ENCODE measurements at regions not wholly inside any gene's neighbourhood (a gene's known extent, or its start where the extent isn't known, plus 50 kb on each side); places are given as distances from the start of the nearest gene placed in this dataset.

- ATAC-seq, result no peak
- Histone ChIP-seq H3K36me3 (replicated peaks in 1 of 2; ENCODE audit: control insufficient read depth in 1 of 2, insufficient read depth in 2 of 2, low read length in 2 of 2) (no peaks in the 10 kb centered on the region), H3K4me2 (ENCODE audit: low read depth, low read length) (no peak overlapping the region), H4K20me1 (ENCODE audit: insufficient read depth, low read length) (no peaks in the 10 kb centered on the region), H3K79me2 (ENCODE audit: insufficient read depth, low read length) (no peaks in the 10 kb centered on the region), H3K4me1 (ENCODE audit: insufficient read depth, low read length) (no peaks in the 10 kb centered on the region), H2AFZ (ENCODE audit: low read length) (no peak overlapping the region), H3K9me3 (ENCODE audit: low read length) (peaks cover 76% of the 10 kb centered on the region), H3K9ac (ENCODE audit: insufficient read depth, low read depth, low read length) (no peak overlapping the region), H3K4me3 (replicated peaks in 1 of 3; ENCODE audit: insufficient read depth in 1 of 3, low read depth in 2 of 3, low read length in 3 of 3) (no peak overlapping the region), H3K27me3 (ENCODE audit: control insufficient read depth in 1 of 2, insufficient read depth in 2 of 2, low read length in 2 of 2) (no peaks in the 10 kb centered on the region), H3K27ac (ENCODE audit: extremely low read length, insufficient read depth, low read length) (no peak overlapping the region)
- CTCF ChIA-PET (ENCODE audit: low intra/inter-chr PET ratio, low total read pairs), result no interaction called here
- in situ Hi-C loops (cut with HindIII; ENCODE audit: extremely low pct_ligation_motif_present, low pct_unique_long_range_greater_than_20kb), result no loop called here
- POLR2A ChIA-PET, result no interaction called here
- no TSS peak for BruUV-seq (replicated peaks)
- no peak for FAIRE-seq
- DNase-seq (ENCODE audit: low spot score), result no peak
- WGBS (ENCODE audit: low lambda C conversion rate), result 30% methylated on average over 9 of the region's 9 CpGs
- intact Hi-C loops (cut with micrococcal nuclease; ENCODE audit: unreplicated experiment), result no loop called here
- TF ChIP-seq, protein P1, sequence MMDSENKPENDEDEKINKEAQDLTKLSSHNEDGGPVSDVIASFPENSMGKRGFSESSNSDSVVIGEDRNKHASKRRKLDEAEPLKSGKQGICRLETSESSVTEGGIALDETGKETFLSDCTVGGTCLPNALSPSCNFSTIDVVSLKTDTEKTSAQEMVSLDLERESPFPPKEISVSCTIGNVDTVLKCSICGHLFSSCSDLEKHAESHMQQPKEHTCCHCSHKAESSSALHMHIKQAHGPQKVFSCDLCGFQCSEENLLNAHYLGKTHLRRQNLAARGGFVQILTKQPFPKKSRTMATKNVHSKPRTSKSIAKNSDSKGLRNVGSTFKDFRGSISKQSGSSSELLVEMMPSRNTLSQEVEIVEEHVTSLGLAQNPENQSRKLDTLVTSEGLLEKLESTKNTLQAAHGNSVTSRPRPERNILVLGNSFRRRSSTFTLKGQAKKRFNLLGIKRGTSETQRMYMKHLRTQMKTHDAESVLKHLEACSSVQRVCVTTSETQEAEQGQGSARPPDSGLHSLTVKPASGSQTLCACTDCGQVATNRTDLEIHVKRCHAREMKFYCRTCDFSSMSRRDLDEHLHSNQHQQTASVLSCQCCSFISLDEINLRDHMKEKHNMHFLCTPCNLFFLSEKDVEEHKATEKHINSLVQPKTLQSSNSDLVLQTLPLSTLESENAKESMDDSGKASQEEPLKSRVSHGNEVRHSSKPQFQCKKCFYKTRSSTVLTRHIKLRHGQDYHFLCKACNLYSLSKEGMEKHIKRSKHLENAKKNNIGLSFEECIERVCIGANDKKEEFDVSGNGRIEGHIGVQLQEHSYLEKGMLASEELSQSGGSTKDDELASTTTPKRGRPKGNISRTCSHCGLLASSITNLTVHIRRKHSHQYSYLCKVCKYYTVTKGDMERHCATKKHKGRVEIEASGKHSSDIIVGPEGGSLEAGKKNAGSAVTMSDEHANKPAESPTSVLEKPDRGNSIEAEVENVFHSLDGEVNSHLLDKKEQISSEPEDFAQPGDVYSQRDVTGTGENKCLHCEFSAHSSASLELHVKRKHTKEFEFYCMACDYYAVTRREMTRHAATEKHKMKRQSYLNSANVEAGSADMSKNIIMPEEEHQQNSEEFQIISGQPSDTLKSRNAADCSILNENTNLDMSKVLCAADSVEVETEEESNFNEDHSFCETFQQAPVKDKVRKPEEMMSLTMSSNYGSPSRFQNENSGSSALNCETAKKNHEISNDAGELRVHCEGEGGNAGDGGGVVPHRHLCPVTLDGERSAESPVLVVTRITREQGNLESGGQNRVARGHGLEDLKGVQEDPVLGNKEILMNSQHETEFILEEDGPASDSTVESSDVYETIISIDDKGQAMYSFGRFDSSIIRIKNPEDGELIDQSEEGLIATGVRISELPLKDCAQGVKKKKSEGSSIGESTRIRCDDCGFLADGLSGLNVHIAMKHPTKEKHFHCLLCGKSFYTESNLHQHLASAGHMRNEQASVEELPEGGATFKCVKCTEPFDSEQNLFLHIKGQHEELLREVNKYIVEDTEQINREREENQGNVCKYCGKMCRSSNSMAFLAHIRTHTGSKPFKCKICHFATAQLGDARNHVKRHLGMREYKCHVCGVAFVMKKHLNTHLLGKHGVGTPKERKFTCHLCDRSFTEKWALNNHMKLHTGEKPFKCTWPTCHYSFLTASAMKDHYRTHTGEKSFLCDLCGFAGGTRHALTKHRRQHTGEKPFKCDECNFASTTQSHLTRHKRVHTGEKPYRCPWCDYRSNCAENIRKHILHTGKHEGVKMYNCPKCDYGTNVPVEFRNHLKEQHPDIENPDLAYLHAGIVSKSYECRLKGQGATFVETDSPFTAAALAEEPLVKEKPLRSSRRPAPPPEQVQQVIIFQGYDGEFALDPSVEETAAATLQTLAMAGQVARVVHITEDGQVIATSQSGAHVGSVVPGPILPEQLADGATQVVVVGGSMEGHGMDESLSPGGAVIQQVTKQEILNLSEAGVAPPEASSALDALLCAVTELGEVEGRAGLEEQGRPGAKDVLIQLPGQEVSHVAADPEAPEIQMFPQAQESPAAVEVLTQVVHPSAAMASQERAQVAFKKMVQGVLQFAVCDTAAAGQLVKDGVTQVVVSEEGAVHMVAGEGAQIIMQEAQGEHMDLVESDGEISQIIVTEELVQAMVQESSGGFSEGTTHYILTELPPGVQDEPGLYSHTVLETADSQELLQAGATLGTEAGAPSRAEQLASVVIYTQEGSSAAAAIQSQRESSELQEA (CRISPR knock-in tag; IDR thresholded peaks at IDR 0.05; ENCODE audit: not compliant biosample characterization), result no peak
- TF ChIP-seq THAP9 (CRISPR knock-in tag; IDR thresholded peaks at IDR 0.05; ENCODE audit: borderline replicate concordance), result no peak
- no peak for TF ChIP-seq MZF1 (CRISPR knock-in tag; IDR thresholded peaks at IDR 0.05; ENCODE audit: borderline replicate concordance)
- no peak for TF ChIP-seq KMT2B (CRISPR knock-in tag; IDR thresholded peaks at IDR 0.05)
- TF ChIP-seq GRHL1 (CRISPR knock-in tag; conservative IDR thresholded peaks at IDR 0.05), result no peak
- TF ChIP-seq, protein P2, sequence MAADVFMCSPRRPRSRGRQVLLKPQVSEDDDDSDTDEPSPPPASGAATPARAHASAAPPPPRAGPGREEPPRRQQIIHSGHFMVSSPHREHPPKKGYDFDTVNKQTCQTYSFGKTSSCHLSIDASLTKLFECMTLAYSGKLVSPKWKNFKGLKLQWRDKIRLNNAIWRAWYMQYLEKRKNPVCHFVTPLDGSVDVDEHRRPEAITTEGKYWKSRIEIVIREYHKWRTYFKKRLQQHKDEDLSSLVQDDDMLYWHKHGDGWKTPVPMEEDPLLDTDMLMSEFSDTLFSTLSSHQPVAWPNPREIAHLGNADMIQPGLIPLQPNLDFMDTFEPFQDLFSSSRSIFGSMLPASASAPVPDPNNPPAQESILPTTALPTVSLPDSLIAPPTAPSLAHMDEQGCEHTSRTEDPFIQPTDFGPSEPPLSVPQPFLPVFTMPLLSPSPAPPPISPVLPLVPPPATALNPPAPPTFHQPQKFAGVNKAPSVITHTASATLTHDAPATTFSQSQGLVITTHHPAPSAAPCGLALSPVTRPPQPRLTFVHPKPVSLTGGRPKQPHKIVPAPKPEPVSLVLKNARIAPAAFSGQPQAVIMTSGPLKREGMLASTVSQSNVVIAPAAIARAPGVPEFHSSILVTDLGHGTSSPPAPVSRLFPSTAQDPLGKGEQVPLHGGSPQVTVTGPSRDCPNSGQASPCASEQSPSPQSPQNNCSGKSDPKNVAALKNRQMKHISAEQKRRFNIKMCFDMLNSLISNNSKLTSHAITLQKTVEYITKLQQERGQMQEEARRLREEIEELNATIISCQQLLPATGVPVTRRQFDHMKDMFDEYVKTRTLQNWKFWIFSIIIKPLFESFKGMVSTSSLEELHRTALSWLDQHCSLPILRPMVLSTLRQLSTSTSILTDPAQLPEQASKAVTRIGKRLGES (CRISPR knock-in tag; IDR thresholded peaks at IDR 0.05; ENCODE audit: borderline replicate concordance), result no peak
- no peak for TF ChIP-seq ZSCAN12 (CRISPR knock-in tag; IDR thresholded peaks at IDR 0.05)
Observed at GRCh38 chr19:31906111-31906871, 439.1 kb upstream of the ZNF507 start.

Measured in HepG2 (cell line).